ENCODE measurements at regions not wholly inside any gene's neighbourhood (a gene's known extent, or its start where the extent isn't known, plus 50 kb on each side); places are given as distances from the start of the nearest gene placed in this dataset.
"Not testable (repeated sequence)": the region's sequence is repeated elsewhere in the genome, so short reads cannot be mapped to it uniquely, and the experiment has no call there.

DNA sequence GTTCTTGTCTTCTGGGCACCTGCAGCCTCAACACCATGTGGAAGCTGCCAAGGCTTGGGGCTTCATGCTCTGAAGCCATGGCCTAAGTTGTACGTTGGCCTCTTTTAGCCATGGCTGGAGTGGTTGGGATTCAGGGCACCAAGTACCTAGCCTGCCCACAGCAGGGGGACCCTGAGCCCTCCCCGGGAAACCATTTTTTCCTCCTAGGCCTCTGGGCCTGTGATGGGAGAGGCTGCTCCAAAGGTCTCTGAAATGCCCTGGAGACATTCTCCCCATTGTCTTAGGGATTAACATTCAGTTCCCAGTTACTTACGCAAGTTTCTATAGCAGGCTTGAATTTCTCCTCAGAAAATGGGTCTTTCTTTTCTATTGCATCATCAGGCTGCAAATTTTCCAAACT is 269.3 kb downstream of the NAP1L3 start:
- Histone ChIP-seq H3K27me3 (replicated peaks; ENCODE audit: insufficient read depth) (no peaks in the 10 kb centered on the region), H3K9me3 (no peaks in the 10 kb centered on the region), H3K27ac (no peak overlapping the region), H3K36me3 (no peaks in the 10 kb centered on the region), H3K4me3 (no peak overlapping the region), H3K4me1 (replicated peaks) (no peaks in the 10 kb centered on the region)
- WGBS, result 88% methylated on average over 2 of the region's 3 CpGs
- intact Hi-C loops (cut with DNase I), result no loop called here
- TF ChIP-seq CTCF (IDR thresholded peaks at IDR 0.05) (no peak), POLR2AphosphoS5 (IDR thresholded peaks at IDR 0.05) (no peak), POLR2A (IDR thresholded peaks at IDR 0.05) (no peak)
- DNase-seq (ENCODE audit: low spot score), result no peak

DNA sequence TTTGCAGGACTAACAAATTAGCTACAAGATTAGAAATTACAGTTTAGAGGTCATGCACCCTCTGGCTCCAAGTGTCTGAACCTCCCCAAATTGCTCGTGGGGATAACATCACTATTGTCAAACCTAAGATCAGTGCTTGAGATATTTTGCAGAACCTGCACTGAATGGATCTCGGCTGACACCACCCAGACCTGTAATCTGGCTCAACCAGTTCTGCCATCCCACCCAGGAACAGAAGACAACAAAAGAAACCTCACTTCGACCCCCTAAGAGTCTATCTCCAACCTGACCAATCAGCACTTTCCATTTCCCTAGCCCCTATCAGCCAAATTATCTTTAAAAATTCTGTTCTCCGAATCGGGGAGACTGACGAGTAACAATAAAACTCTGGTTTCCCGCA is 318.7 kb downstream of the NAP1L3 start:
- H3K4me1 ChIP-seq (replicated peaks), result no peaks in the 10 kb centered on the region
- no peaks in the 10 kb centered on the region for H3K9me3 ChIP-seq
- no peak overlapping the region for H3K27ac ChIP-seq
- 40% methylated on average over 7 of the region's 7 CpGs for WGBS
- H3K4me3 ChIP-seq, result no peak overlapping the region
- no peak for TF ChIP-seq POLR2A (IDR thresholded peaks at IDR 0.05)
- TF ChIP-seq CTCF (IDR thresholded peaks at IDR 0.05), result no peak
- TF ChIP-seq POLR2AphosphoS5 (IDR thresholded peaks at IDR 0.05), result no peak
- H3K36me3 ChIP-seq, result no peaks in the 10 kb centered on the region
- no peaks in the 10 kb centered on the region for H3K27me3 ChIP-seq (replicated peaks; ENCODE audit: insufficient read depth)
- no peak for DNase-seq (ENCODE audit: low spot score)
- intact Hi-C loops (cut with DNase I), result no loop called here

DNA sequence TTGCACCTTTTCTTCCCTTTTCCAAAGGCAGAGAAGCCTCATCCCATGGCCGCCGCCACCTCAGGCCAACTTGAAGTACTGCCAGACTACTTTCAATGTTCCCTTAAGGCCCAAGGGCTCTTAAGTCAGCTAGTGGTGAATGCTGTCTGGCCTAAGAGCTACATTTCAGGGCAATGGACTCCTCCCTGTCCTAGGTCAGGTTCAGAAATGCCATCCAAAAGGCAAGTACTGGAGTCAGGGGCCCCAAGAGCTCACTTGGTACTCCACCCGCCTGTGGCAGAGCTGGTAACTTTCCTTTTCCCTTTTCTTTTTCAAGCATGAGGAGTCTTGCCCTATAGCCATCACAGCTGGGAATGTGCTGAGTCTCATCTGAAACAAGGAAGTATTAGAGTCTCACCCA is 327.1 kb downstream of the NAP1L3 start:
- Histone ChIP-seq H3K9me3 (no peaks in the 10 kb centered on the region), H3K4me3 (no peak overlapping the region), H3K27ac (no peak overlapping the region), H3K36me3 (no peaks in the 10 kb centered on the region), H3K4me1 (replicated peaks) (no peaks in the 10 kb centered on the region), H3K27me3 (replicated peaks; ENCODE audit: insufficient read depth) (no peaks in the 10 kb centered on the region)
- TF ChIP-seq POLR2A (IDR thresholded peaks at IDR 0.05) (no peak), POLR2AphosphoS5 (IDR thresholded peaks at IDR 0.05) (no peak), CTCF (IDR thresholded peaks at IDR 0.05) (no peak)
- 84% methylated on average over 3 of the region's 3 CpGs for WGBS
- no peak for DNase-seq (ENCODE audit: low spot score)
- intact Hi-C loops (cut with DNase I), result no loop called here

- H3K4me3 ChIP-seq; intact Hi-C loops (cut with DNase I); H3K9me3 ChIP-seq; H3K4me1 ChIP-seq (replicated peaks); H3K27ac ChIP-seq; H3K27me3 ChIP-seq (replicated peaks; ENCODE audit: insufficient read depth); H3K36me3 ChIP-seq; DNase-seq (ENCODE audit: low spot score): not testable (repeated sequence)
- WGBS, result 77% methylated on average over 2 of the region's 2 CpGs
These were observed 329.1 kb downstream of the NAP1L3 start for GRCh38 chrX:93344287-93344686.

DNA sequence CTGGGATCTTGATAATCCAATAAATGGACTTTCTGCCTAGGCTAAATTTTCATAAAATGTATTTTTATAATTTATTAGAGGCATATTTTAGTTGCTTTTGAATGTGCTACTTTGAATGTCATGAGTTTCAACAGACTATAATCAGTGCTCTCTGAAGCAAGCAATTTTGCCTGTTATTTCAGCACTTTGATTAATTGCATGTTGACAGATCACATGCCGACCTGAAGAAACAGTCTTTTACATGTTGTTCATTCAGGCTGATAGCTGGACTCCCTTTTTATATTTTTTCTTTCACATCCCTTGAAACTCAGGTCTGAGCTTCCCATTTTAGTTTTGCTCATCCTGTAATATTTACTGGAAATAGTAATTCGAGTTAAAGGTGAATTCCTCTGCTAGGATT is 341.0 kb downstream of the NAP1L3 start:
- H3K4me3 ChIP-seq, result no peak overlapping the region
- 0% methylated on average over 2 of the region's 2 CpGs for WGBS
- intact Hi-C loops (cut with DNase I), result no loop called here

More for the DNA sequence above, 341.0 kb downstream of the NAP1L3 start:
- H3K4me1 ChIP-seq (replicated peaks), result no peaks in the 10 kb centered on the region
- TF ChIP-seq POLR2A (IDR thresholded peaks at IDR 0.05) (no peak), POLR2AphosphoS5 (IDR thresholded peaks at IDR 0.05) (no peak), CTCF (IDR thresholded peaks at IDR 0.05) (no peak)
- no peaks in the 10 kb centered on the region for H3K36me3 ChIP-seq
- no peak overlapping the region for H3K27ac ChIP-seq
- no peaks in the 10 kb centered on the region for H3K9me3 ChIP-seq
- no peaks in the 10 kb centered on the region for H3K27me3 ChIP-seq (replicated peaks; ENCODE audit: insufficient read depth)
- no peak for DNase-seq (ENCODE audit: low spot score)
